CD4-positive, alpha-beta memory T cell (primary cell): ENCODE measurements at regions not wholly inside any gene's neighbourhood (a gene's known extent, or its start where the extent isn't known, plus 50 kb on each side); places are given as distances from the start of the nearest gene placed in this dataset.

ENCODE experiments used
- CTCF ChIA-PET: fragments of 350-600 bp; sonication (Branson Sonifier 250); formaldehyde crosslinking; loops from one replicate; lab custom pipeline; 2021; ENCODE audit warnings: inconsistent platforms; ENCODE audit not compliant: partially characterized antibody; lab: Charles Lee
- POLR2A ChIA-PET: fragments of 350-600 bp; sonication (Branson Sonifier 250); formaldehyde crosslinking; loops from one replicate; lab custom pipeline; 2021; ENCODE audit not compliant: partially characterized antibody; lab: Charles Lee
- DNase-seq, 5 donors: peaks; one replicate each; pipeline versions ENCODE4 v3.0.0 to v3.0.0-alpha.2; 2020 to 2022; ENCODE audit warnings: mixed read lengths in 1 of 5
- H3K27ac ChIP-seq: one replicate; pipeline ENCODE4 v1.7.0; 2013; ENCODE audit warnings: low read depth, low read length
- H3K27me3 ChIP-seq: 2 replicates; pipeline ENCODE4 v1.7.0; 2013; ENCODE audit warnings: mild to moderate bottlenecking, low read length, moderate library complexity; ENCODE audit not compliant: insufficient read depth
- H3K36me3 ChIP-seq: 2 replicates; pipeline ENCODE4 v1.7.0; 2013; ENCODE audit warnings: mild to moderate bottlenecking, low read length, moderate library complexity; ENCODE audit not compliant: insufficient read depth
- H3K4me1 ChIP-seq: 2 replicates; pipeline ENCODE4 v1.7.0; 2013; ENCODE audit warnings: mild to moderate bottlenecking, low read length, moderate library complexity; ENCODE audit not compliant: insufficient read depth
- H3K4me3 ChIP-seq, 2 donors: one replicate each; pipeline ENCODE4 v1.7.0; 2013; ENCODE audit warnings: low read length in 2 of 2, mild to moderate bottlenecking in 1 of 2
- H3K9me3 ChIP-seq, 2 donors: one replicate each; pipeline ENCODE4 v1.7.0; 2013; ENCODE audit warnings: low read length in 2 of 2, control low read depth in 1 of 2; ENCODE audit not compliant: control insufficient read depth in 1 of 2
- H3K27ac Mint-ChIP-seq, 7 donors: one replicate each; pipeline ENCODE4 v1.8.0; 2020 to 2021; ENCODE audit warnings: mixed read lengths in 7 of 7, mild to moderate bottlenecking in 6 of 7, inconsistent platforms in 3 of 7, moderate library complexity in 3 of 7
- H3K27me3 Mint-ChIP-seq, 2 donors: one replicate each; pipeline ENCODE4 v1.8.0; 2020 to 2021; ENCODE audit warnings: mixed read lengths in 2 of 2
- H3K36me3 Mint-ChIP-seq, 2 donors: one replicate each; pipeline ENCODE4 v1.8.0; 2020 to 2021; ENCODE audit warnings: mixed read lengths in 2 of 2, inconsistent platforms in 1 of 2, mild to moderate bottlenecking in 1 of 2
- H3K4me1 Mint-ChIP-seq, 4 donors: one replicate each; pipeline ENCODE4 v1.8.0; 2020 to 2021; ENCODE audit warnings: mixed read lengths in 4 of 4, mild to moderate bottlenecking in 1 of 4
- H3K4me3 Mint-ChIP-seq, 8 donors: one replicate each; pipeline ENCODE4 v1.8.0; 2020 to 2021; ENCODE audit warnings: mixed read lengths in 8 of 8, mild to moderate bottlenecking in 7 of 8, moderate library complexity in 6 of 8, inconsistent platforms in 3 of 8
- H3K9me3 Mint-ChIP-seq, 8 donors: one replicate each; pipeline ENCODE4 v1.8.0; 2020 to 2021; ENCODE audit warnings: mixed read lengths in 8 of 8, mild to moderate bottlenecking in 5 of 8, inconsistent platforms in 3 of 8, moderate library complexity in 1 of 8
- intact Hi-C: fragments of 100-400 bp; cut with micrococcal nuclease; formaldehyde crosslinking; loops from one replicate; pipeline ENCODE4 v1.15.1; 2023

DNA sequence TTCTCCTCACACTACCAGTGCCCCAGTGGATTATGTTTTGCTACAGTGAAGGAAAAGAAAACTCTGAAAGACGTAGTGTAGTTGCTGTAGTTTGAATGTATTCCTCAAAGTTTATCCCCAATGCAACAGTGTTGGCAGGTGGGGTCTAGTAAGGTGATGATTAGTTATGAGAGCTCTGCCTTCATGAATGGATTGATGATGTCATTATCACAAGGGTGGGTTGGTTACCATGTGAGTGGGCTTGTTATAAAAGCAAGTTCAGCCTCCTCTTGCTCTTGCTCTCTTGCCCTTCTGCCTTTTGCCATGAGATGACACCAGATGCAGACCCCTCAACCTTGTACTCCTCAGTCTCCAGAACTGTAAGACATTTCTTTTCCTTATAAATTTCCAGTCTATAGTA is 244.7 kb upstream of the RSPO3 start:
- Histone ChIP-seq H3K4me3 (no peak overlapping the region), H3K4me1 (no peaks in the 10 kb centered on the region), H3K27me3 (no peaks in the 10 kb centered on the region), H3K36me3 (no peaks in the 10 kb centered on the region), H3K27ac (no peak overlapping the region), H3K9me3 (no peaks in the 10 kb centered on the region)
- peaks cover 0 to 2% of the 10 kb centered on the region in 2 donors for H3K27me3 Mint-ChIP-seq
- peaks cover 0 to 2% (median 0%) of the 10 kb centered on the region in 8 donors for H3K9me3 Mint-ChIP-seq
- H3K4me3 Mint-ChIP-seq, result no peak overlapping the region
- intact Hi-C loops, result no loop called here
- no peak for DNase-seq
- ChIA-PET POLR2A (no interaction called here), CTCF (no interaction called here)
- no peak overlapping the region for H3K27ac Mint-ChIP-seq
- H3K36me3 Mint-ChIP-seq, result no peaks in the 10 kb centered on the region
- H3K4me1 Mint-ChIP-seq, result no peaks in the 10 kb centered on the region

DNA sequence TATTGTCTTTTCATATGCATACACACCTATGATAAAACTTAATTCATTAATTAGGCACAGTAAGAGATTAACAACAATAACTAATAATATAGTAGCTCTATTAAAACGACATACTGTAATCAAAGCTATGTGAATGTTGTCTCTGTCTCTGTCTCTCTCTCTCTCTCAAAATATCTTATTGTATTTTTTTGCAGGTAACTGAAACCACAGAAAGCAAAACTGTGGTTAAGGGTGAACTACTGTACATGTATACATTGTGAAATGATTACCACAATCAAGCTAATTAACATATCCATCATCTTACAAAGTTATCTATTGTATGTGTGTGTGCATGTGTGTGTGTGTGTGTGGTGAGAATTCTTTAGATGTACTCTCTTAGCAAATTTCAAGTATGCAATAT is 242.0 kb upstream of the RSPO3 start:
- Mint-ChIP-seq H3K27ac (no peak overlapping the region), H3K9me3 (peaks cover 0 to under 1% (median 0%) of the 10 kb centered on the region in 8 donors), H3K27me3 (no peaks in the 10 kb centered on the region), H3K4me1 (no peaks in the 10 kb centered on the region), H3K4me3 (no peak overlapping the region), H3K36me3 (no peaks in the 10 kb centered on the region)
- Histone ChIP-seq H3K36me3 (no peaks in the 10 kb centered on the region), H3K4me3 (no peak overlapping the region), H3K4me1 (no peaks in the 10 kb centered on the region), H3K9me3 (no peaks in the 10 kb centered on the region), H3K27me3 (no peaks in the 10 kb centered on the region), H3K27ac (no peak overlapping the region)
- ChIA-PET CTCF (interaction anchor here (0.6 kb wide), 1 partner anchor 126 kb away, joined by 4 read pairs; no protein-coding TSS in a partner anchor), POLR2A (no interaction called here)
- no peak for DNase-seq
- intact Hi-C loops, result no loop called here

DNA sequence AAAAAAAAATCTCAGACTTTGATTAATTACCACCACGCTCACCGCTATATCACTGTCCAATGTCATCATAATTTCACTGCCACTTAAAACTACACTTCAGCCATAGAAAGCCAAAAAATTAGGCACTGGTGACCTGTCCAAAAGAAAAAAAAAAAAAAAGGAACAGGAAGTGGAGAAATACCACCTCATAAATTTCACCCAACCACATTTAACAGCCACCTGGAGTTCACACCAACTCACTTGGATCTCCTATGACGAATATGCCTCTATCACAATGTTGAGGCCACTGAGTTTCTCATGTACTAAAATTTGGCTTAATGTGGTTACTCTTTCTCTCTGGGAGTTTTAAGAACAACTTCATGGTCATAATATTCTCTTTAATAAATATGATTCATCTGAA is 237.5 kb upstream of the RSPO3 start:
- no peaks in the 10 kb centered on the region for H3K4me1 Mint-ChIP-seq
- CTCF ChIA-PET, result no interaction called here

DNA sequence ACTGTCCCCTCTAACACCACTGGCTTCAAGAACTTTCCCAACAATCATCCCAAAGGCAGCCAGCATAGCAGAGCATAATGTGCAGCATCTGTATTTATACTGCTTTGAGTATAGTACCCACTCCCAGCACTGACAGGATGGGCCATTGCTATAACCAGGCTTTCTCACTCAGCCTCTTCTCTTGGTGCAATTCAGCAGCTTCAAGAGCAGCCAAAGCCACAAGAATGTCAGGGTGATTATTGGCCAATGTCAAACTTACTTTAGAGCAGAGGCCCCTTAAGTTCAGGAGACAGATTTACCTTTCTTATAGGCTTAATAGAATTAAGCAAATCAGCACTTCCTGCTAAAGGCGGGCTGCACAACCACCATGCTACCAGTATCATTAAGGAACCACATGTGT is 232.4 kb upstream of the RSPO3 start:
- Histone ChIP-seq H3K36me3 (no peaks in the 10 kb centered on the region), H3K4me1 (no peaks in the 10 kb centered on the region), H3K27me3 (no peaks in the 10 kb centered on the region), H3K9me3 (no peaks in the 10 kb centered on the region), H3K4me3 (no peak overlapping the region), H3K27ac (no peak overlapping the region)
- ChIA-PET POLR2A (no interaction called here), CTCF (no interaction called here)
- H3K4me1 Mint-ChIP-seq, result no peaks in the 10 kb centered on the region
- intact Hi-C loops, result no loop called here
- H3K9me3 Mint-ChIP-seq, result no peaks in the 10 kb centered on the region
- H3K27ac Mint-ChIP-seq, result no peak overlapping the region
- no peak for DNase-seq
- no peak overlapping the region for H3K4me3 Mint-ChIP-seq
- no peaks in the 10 kb centered on the region for H3K36me3 Mint-ChIP-seq
- no peaks in the 10 kb centered on the region for H3K27me3 Mint-ChIP-seq

More for the DNA sequence above, 237.5 kb upstream of the RSPO3 start:
- no peaks in the 10 kb centered on the region for H3K9me3 ChIP-seq
- H3K4me3 ChIP-seq, result no peak overlapping the region
- H3K4me3 Mint-ChIP-seq, result no peak overlapping the region
- no peak overlapping the region for H3K27ac Mint-ChIP-seq
- intact Hi-C loops, result no loop called here
- no peaks in the 10 kb centered on the region for H3K4me1 ChIP-seq
- no peaks in the 10 kb centered on the region for H3K36me3 Mint-ChIP-seq
- no peaks in the 10 kb centered on the region for H3K9me3 Mint-ChIP-seq
- H3K27me3 ChIP-seq, result no peaks in the 10 kb centered on the region
- no peaks in the 10 kb centered on the region for H3K36me3 ChIP-seq
- no peak overlapping the region for H3K27ac ChIP-seq
- DNase-seq, result no peak
- POLR2A ChIA-PET, result no interaction called here
- no peaks in the 10 kb centered on the region for H3K27me3 Mint-ChIP-seq

DNA sequence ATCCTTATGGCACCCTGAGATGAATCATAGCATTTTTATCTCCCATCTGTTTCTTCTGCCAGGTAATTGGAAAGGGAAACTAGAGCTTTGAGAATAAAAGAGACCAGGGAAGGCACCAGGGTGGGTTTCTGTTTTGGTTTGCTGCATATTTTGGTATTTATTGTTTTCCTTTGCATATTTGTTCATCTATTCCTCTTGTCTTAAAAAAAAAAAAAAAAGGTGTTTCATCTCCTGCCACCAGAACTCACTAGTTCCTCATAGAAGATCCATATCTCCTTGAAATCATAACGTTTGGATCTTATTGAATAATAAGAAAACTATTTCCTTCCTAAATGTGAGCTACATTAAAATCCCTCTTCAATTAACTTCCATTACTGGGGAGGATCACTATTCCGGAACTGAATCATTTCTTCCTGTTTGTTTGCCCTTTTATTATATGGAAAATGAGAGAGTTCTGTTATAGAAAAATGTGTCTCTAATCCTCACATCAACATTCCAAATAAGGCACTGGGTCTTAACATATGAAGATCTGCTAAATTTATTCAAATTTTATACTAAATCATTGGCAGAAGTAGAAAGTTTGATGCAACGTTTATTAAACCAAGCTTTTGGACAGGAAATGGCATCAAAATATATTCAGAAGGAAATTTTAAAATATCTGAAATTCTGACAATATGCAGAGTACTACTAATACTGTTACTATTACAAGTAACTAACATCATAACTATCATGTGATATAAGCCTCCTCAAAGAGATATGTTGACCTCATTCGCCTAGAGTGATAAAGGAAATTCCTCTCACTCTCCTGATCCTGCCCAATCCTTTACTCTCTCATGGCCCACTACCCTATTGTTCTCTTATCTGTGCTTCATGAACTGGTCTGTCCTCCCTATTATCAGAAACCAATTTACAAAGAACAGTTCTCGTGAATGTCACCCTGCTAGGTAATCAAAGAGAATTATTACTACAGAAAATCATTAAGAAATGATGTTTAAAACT is 229.4 kb upstream of the RSPO3 start:
- no peaks in the 10 kb centered on the region for H3K9me3 ChIP-seq
- no peak overlapping the region for H3K27ac ChIP-seq
- no peaks in the 10 kb centered on the region for H3K36me3 ChIP-seq
- DNase-seq, result no peak
- no peaks in the 10 kb centered on the region for H3K4me1 Mint-ChIP-seq
- intact Hi-C loops, result no loop called here
- no peak overlapping the region for H3K4me3 Mint-ChIP-seq
- H3K4me3 ChIP-seq, result no peak overlapping the region
- H3K4me1 ChIP-seq, result no peaks in the 10 kb centered on the region
- ChIA-PET POLR2A (no interaction called here), CTCF (no interaction called here)
- H3K27ac Mint-ChIP-seq, result no peak overlapping the region
- no peaks in the 10 kb centered on the region for H3K27me3 ChIP-seq
- H3K36me3 Mint-ChIP-seq, result no peaks in the 10 kb centered on the region
- peaks cover 0 to 2% (median 0%) of the 10 kb centered on the region in 8 donors for H3K9me3 Mint-ChIP-seq
- peaks cover 0 to 2% of the 10 kb centered on the region in 2 donors for H3K27me3 Mint-ChIP-seq

DNA sequence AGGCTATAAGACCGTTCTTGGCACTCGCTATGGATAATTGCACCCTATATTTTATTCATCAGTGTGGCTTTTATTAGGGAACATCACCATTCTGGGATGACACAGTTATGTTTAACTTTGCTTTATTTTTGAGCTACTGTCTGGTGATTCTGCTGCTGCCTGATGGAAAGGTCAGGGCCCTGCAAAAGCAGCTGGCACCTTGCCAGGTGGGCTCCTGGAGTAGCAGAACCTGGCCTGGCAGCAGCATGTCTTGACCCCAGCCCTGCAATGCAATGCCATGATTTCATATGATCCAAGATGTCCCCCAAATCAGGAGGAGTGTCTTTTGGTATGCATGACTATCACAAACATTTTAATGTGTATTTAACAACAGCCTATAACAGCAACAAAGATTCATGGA is 228.4 kb upstream of the RSPO3 start:
- no peak overlapping the region for H3K4me3 Mint-ChIP-seq
- intact Hi-C loops, result no loop called here

DNA sequence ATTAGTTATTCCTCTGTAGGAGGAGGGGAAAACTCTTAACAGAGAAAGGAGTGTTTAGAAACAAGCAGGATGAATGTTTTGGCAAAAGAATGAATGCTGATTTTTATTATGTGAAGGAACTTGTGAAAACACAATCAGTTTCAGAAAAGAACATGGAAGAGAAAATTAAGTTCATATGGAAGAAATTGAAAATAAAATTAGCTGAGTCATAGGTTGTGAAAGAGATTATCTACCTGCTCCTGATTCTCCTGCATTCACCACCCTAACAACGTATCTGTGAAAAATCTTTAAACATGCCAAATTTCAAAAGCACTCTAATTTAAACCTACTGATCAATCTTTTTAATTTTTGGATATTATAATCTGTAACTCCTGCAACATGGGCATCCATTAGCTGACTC is 227.3 kb upstream of the RSPO3 start:
- no peaks in the 10 kb centered on the region for H3K36me3 Mint-ChIP-seq
- Histone ChIP-seq H3K9me3 (no peaks in the 10 kb centered on the region), H3K36me3 (no peaks in the 10 kb centered on the region), H3K4me3 (no peak overlapping the region), H3K4me1 (no peaks in the 10 kb centered on the region), H3K27me3 (no peaks in the 10 kb centered on the region), H3K27ac (no peak overlapping the region)
- intact Hi-C loops, result no loop called here
- no peak overlapping the region for H3K4me3 Mint-ChIP-seq
- POLR2A ChIA-PET, result no interaction called here
- H3K27me3 Mint-ChIP-seq, result peaks cover 0 to 2% of the 10 kb centered on the region in 2 donors
- peaks cover 0 to 2% (median 0%) of the 10 kb centered on the region in 8 donors for H3K9me3 Mint-ChIP-seq
- H3K4me1 Mint-ChIP-seq, result no peaks in the 10 kb centered on the region
- CTCF ChIA-PET, result no interaction called here
- peak overlapping the region in 1 of 7 donors; percentile 44 for H3K27ac Mint-ChIP-seq
- DNase-seq, result no peak

More for the DNA sequence above, 228.4 kb upstream of the RSPO3 start:
- Histone ChIP-seq H3K36me3 (no peaks in the 10 kb centered on the region), H3K27me3 (no peaks in the 10 kb centered on the region), H3K27ac (no peak overlapping the region), H3K4me1 (no peaks in the 10 kb centered on the region), H3K4me3 (no peak overlapping the region), H3K9me3 (no peaks in the 10 kb centered on the region)
- Mint-ChIP-seq H3K4me1 (no peaks in the 10 kb centered on the region), H3K36me3 (no peaks in the 10 kb centered on the region), H3K9me3 (peaks cover 0 to 2% (median 0%) of the 10 kb centered on the region in 8 donors), H3K27ac (no peak overlapping the region), H3K27me3 (peaks cover 0 to 2% of the 10 kb centered on the region in 2 donors)
- POLR2A ChIA-PET, result no interaction called here
- no peak for DNase-seq
- CTCF ChIA-PET, result no interaction called here
